H9 (cell line): ENCODE measurements at regions not wholly inside any gene's neighbourhood (a gene's known extent, or its start where the extent isn't known, plus 50 kb on each side); places are given as distances from the start of the nearest gene placed in this dataset.

ENCODE experiments used
- DNase-seq: peaks from one replicate; pipeline ENCODE4 v3.0.0-alpha.2; 2017
- H2AFZ ChIP-seq: one replicate; pipeline ENCODE4 v1.6.1; 2013; ENCODE audit warnings: mild to moderate bottlenecking, low read length, control low read depth, moderate library complexity
- H2AK5ac ChIP-seq: 2 replicates; pipeline ENCODE4 v1.6.1; 2013; ENCODE audit warnings: low read length, control low read depth, mixed read lengths; ENCODE audit not compliant: insufficient read length
- H2BK120ac ChIP-seq: one replicate; pipeline ENCODE4 v1.6.1; 2013; ENCODE audit warnings: low read depth, mild to moderate bottlenecking, low read length, control low read depth, inconsistent platforms; ENCODE audit not compliant: poor library complexity, severe bottlenecking
- H2BK12ac ChIP-seq: 2 replicates; pipeline ENCODE4 v1.6.1; 2013; ENCODE audit warnings: low read length, control low read depth, mixed read lengths, low read depth; ENCODE audit not compliant: insufficient read length
- H2BK15ac ChIP-seq: 2 replicates; pipeline ENCODE4 v1.6.1; 2013; ENCODE audit warnings: low read depth, low read length, control low read depth
- H2BK20ac ChIP-seq: one replicate; pipeline ENCODE4 v1.6.1; 2013; ENCODE audit warnings: low read depth, mild to moderate bottlenecking, low read length, control low read depth, inconsistent platforms; ENCODE audit not compliant: poor library complexity, severe bottlenecking
- H2BK5ac ChIP-seq: 2 replicates; pipeline ENCODE4 v1.6.1; 2013; ENCODE audit warnings: low read length, control low read depth, mixed read lengths; ENCODE audit not compliant: insufficient read length
- H3K14ac ChIP-seq: 2 replicates; pipeline ENCODE4 v1.6.1; 2013; ENCODE audit warnings: low read length, control low read depth; ENCODE audit not compliant: insufficient read depth
- H3K18ac ChIP-seq: 2 replicates; pipeline ENCODE4 v1.6.1; 2013; ENCODE audit warnings: low read depth, mild to moderate bottlenecking, mixed read lengths, low read length, control low read depth; ENCODE audit not compliant: insufficient read length
- H3K23ac ChIP-seq: 2 replicates; pipeline ENCODE4 v1.6.1; 2013; ENCODE audit warnings: low read length, control low read depth, mixed read lengths, low read depth; ENCODE audit not compliant: insufficient read length
- H3K23me2 ChIP-seq: 2 replicates; pipeline ENCODE4 v1.6.1; 2013; ENCODE audit warnings: low read depth, mild to moderate bottlenecking, mixed read lengths, low read length, control low read depth; ENCODE audit not compliant: insufficient read length, poor library complexity, severe bottlenecking
- H3K27ac ChIP-seq: 2 replicates; pipeline ENCODE4 v1.5.1; 2013; ENCODE audit warnings: low read length, control low read depth, mixed read lengths, low read depth; ENCODE audit not compliant: insufficient read length
- H3K27me3 ChIP-seq: 2 replicates; pipeline ENCODE4 v1.6.1; 2013; ENCODE audit warnings: low read length, control low read depth, inconsistent platforms; ENCODE audit not compliant: insufficient read depth
- H3K4ac ChIP-seq: 2 replicates; pipeline ENCODE4 v1.6.1; 2013; ENCODE audit warnings: low read depth, mild to moderate bottlenecking, control low read depth, inconsistent platforms, low read length, moderate library complexity
- H3K4me1 ChIP-seq: 2 replicates; pipeline ENCODE4 v1.6.1; 2013; ENCODE audit warnings: low read length, control low read depth, inconsistent platforms; ENCODE audit not compliant: insufficient read depth
- H3K4me2 ChIP-seq: 2 replicates; pipeline ENCODE4 v1.6.1; 2013; ENCODE audit warnings: low read length, control low read depth, mixed read lengths; ENCODE audit not compliant: insufficient read length, insufficient read depth
- H3K56ac ChIP-seq: 2 replicates; pipeline ENCODE4 v1.6.1; 2013; ENCODE audit warnings: low read depth, mild to moderate bottlenecking, mixed read lengths, low read length, control low read depth; ENCODE audit not compliant: insufficient read length
- H3K79me1 ChIP-seq: 2 replicates; pipeline ENCODE4 v1.6.1; 2013; ENCODE audit warnings: low read depth, mild to moderate bottlenecking, moderate library complexity, low read length, control low read depth, inconsistent platforms; ENCODE audit not compliant: insufficient read depth, poor library complexity, severe bottlenecking
- H3K79me2 ChIP-seq: 2 replicates; pipeline ENCODE4 v1.6.1; 2013; ENCODE audit warnings: low read length, control low read depth, inconsistent platforms; ENCODE audit not compliant: insufficient read depth
- H3K9ac ChIP-seq: 2 replicates; pipeline ENCODE4 v1.6.1; 2013; ENCODE audit warnings: low read length, control low read depth, mixed read lengths; ENCODE audit not compliant: insufficient read length; ENCODE audit errors: extremely low read depth
- H3K9me3 ChIP-seq: one replicate; pipeline ENCODE4 v1.6.1; 2013; ENCODE audit warnings: low read depth, low read length, inconsistent platforms; ENCODE audit not compliant: control insufficient read depth
- H3T11ph ChIP-seq: one replicate; pipeline ENCODE4 v1.6.1; 2013; ENCODE audit warnings: mild to moderate bottlenecking, low read length, control low read depth, inconsistent platforms
- H4K20me1 ChIP-seq: one replicate; pipeline ENCODE4 v1.6.1; 2013; ENCODE audit not compliant: control insufficient read depth, insufficient read length, insufficient read depth
- H4K5ac ChIP-seq: 2 replicates; pipeline ENCODE4 v1.6.1; 2013; ENCODE audit warnings: low read depth, mild to moderate bottlenecking, mixed read lengths, low read length, control low read depth; ENCODE audit not compliant: insufficient read length
- H4K8ac ChIP-seq: replicated peaks from 2 replicates; pipeline ENCODE4 v1.6.1; 2013; ENCODE audit warnings: low read length, control low read depth, mixed read lengths, low read depth; ENCODE audit not compliant: insufficient read length
- H4K91ac ChIP-seq: 2 replicates; pipeline ENCODE4 v1.6.1; 2013; ENCODE audit warnings: low read depth, mild to moderate bottlenecking, moderate library complexity, mixed read lengths, low read length, control low read depth; ENCODE audit not compliant: insufficient read length
- H3K27ac Mint-ChIP-seq, 3 experiments: 2 replicates in 2 of 3; 3 replicates in 1 of 3; pipeline ENCODE4 v1.8.0; 2020 to 2021; ENCODE audit warnings: mixed read lengths in 3 of 3, mild to moderate bottlenecking in 1 of 3, moderate library complexity in 1 of 3
- H3K27me3 Mint-ChIP-seq: 2 replicates; pipeline ENCODE4 v1.8.0; 2021; ENCODE audit warnings: low read depth, mild to moderate bottlenecking, moderate library complexity, mixed read lengths
- H3K36me3 Mint-ChIP-seq, 3 experiments: 2 replicates in 2 of 3; 3 replicates in 1 of 3; pipeline ENCODE4 v1.8.0; 2020 to 2021; ENCODE audit warnings: low read depth in 3 of 3, mixed read lengths in 3 of 3; ENCODE audit not compliant: insufficient read depth in 1 of 3
- H3K4me1 Mint-ChIP-seq, 2 experiments: 2 replicates each; pipeline ENCODE4 v1.8.0; 2020; ENCODE audit warnings: mixed read lengths in 2 of 2
- H3K4me3 Mint-ChIP-seq, 2 experiments: 2 replicates in 1 of 2; 3 replicates in 1 of 2; pipeline ENCODE4 v1.8.0; 2020 to 2021; ENCODE audit warnings: mild to moderate bottlenecking in 2 of 2, mixed read lengths in 2 of 2, moderate library complexity in 1 of 2
- H3K9me3 Mint-ChIP-seq, 2 experiments: 2 replicates in 1 of 2; 3 replicates in 1 of 2; pipeline ENCODE4 v1.8.0; 2020; ENCODE audit warnings: mild to moderate bottlenecking in 2 of 2, mixed read lengths in 2 of 2, moderate library complexity in 1 of 2
- CTCF ChIP-seq: fragments of 200-600 bp; sonication (generic); conservative IDR thresholded peaks from 3 replicates; pipeline ENCODE4 v1.8.0; 2021; ENCODE audit warnings: antibody characterized with exemption, mild to moderate bottlenecking
- WGBS: extraction: QIAGEN DNeasy Blood & Tissue Kit; methylation state at CpG from one replicate; pipeline ENCODE4 v1.1.7; 2013; ENCODE audit warnings: missing lambda C conversion rate, low lambda C conversion rate, mixed read lengths; ENCODE audit not compliant: insufficient read length; ENCODE audit errors: extremely low coverage; 5-methylcytosine and 5-hydroxymethylcytosine counted together

GRCh38 chr19:32123355-32123940 is 222.0 kb upstream of the ZNF507 start:
- Histone ChIP-seq H2BK120ac (no peak overlapping the region), H3K18ac (no peak overlapping the region), H3K9me3 (no peaks in the 10 kb centered on the region), H3K14ac (no peak overlapping the region), H3K23ac (no peak overlapping the region), H2BK15ac (no peak overlapping the region), H2BK20ac (no peak overlapping the region), H3K27me3 (no peaks in the 10 kb centered on the region), H3K23me2 (no peaks in the 10 kb centered on the region), H3K56ac (no peak overlapping the region), H3K79me2 (no peaks in the 10 kb centered on the region), H3K4me2 (no peak overlapping the region), H2AFZ (no peak overlapping the region), H2BK5ac (no peak overlapping the region), H2BK12ac (no peak overlapping the region), H3K79me1 (no peaks in the 10 kb centered on the region), H4K20me1 (no peaks in the 10 kb centered on the region), H4K8ac (no peak overlapping the region), H3T11ph (no peak overlapping the region), H4K5ac (no peak overlapping the region), H4K91ac (no peak overlapping the region), H3K9ac (no peak overlapping the region), H3K4me1 (no peaks in the 10 kb centered on the region), H3K4ac (no peak overlapping the region), H3K27ac (no peak overlapping the region), H2AK5ac (no peak overlapping the region)
- TF ChIP-seq CTCF = no peak
- H3K9me3 Mint-ChIP-seq = peaks cover 3 to 7% of the 10 kb centered on the region in 2 experiments
- H3K27me3 Mint-ChIP-seq = peaks cover 2% of the 10 kb centered on the region
- no peak for DNase-seq
- H3K27ac Mint-ChIP-seq = 0 out of 7 replicates have a peak overlapping the region, but pooled peaks of 1 of the 3 experiments have one; percentile 15
- H3K4me3 Mint-ChIP-seq = no peak overlapping the region
- WGBS = no CpG with 5 or more reads among the region's 11 CpGs
- H3K4me1 Mint-ChIP-seq = peaks cover 6 to 9% of the 10 kb centered on the region in 2 experiments; a peak in 3 of 4 replicates
- H3K36me3 Mint-ChIP-seq = peaks cover 0 to 6% (median 0%) of the 10 kb centered on the region in 3 experiments; a peak in 2 of 7 replicates
